Endothelial cell of umbilical vein (primary cell): ENCODE measurements at regions not wholly inside any gene's neighbourhood (a gene's known extent, or its start where the extent isn't known, plus 50 kb on each side); places are given as distances from the start of the nearest gene placed in this dataset.

Source experiments
- BruUV-seq: library from RNA; stranded (reverse); fragments of 400-500 nt; replicated peaks from 2 replicates; lab custom pipeline; 2021; lab: Mats Ljungman, UMichigan
- CTCF ChIA-PET: fragments of 300-600, 350-600 bp; sonication (Branson Sonifier 250); formaldehyde crosslinking; loops from one replicate; lab custom pipeline; 2021; ENCODE audit warnings: antibody characterized with exemption, inconsistent platforms; lab: Charles Lee
- POLR2A ChIA-PET: fragments of 300-600, 350-600 bp; sonication (Branson Sonifier 250); formaldehyde crosslinking; loops from one replicate; lab custom pipeline; 2021; ENCODE audit warnings: antibody characterized with exemption, inconsistent platforms; lab: Charles Lee
- DNase-seq: peaks from one replicate; pipeline ENCODE4 v3.0.0-alpha.2; 2011; ENCODE audit warnings: low read depth, low spot score
- FAIRE-seq: peaks from 2 replicates; lab custom pipeline; 2011; peaks lifted over from hg19 to GRCh38; lab: Jason Lieb, UNC
- H2AFZ ChIP-seq: 2 replicates; pipeline ENCODE4 v1.6.0; 2012; ENCODE audit warnings: low read depth, low read length, control low read depth, inconsistent platforms
- H3K27ac ChIP-seq: 2 replicates; pipeline ENCODE4 v1.5.1; 2011; ENCODE audit warnings: low read depth, mild to moderate bottlenecking, control low read depth, low read length, moderate library complexity; ENCODE audit not compliant: insufficient read depth
- H3K27me3 ChIP-seq, 2 experiments: 2 replicates each; pipeline versions ENCODE4 v1.6.0 to v1.6.1; 2011; ENCODE audit warnings: low read length in 2 of 2, mixed read lengths in 1 of 2; ENCODE audit not compliant: control insufficient read depth in 2 of 2, insufficient read depth in 2 of 2
- H3K36me3 ChIP-seq, 2 experiments: 2 replicates in 1 of 2; 3 replicates in 1 of 2; pipeline ENCODE4 v1.5.1; 2011; ENCODE audit warnings: low read length in 2 of 2, mild to moderate bottlenecking in 1 of 2, moderate library complexity in 1 of 2; ENCODE audit not compliant: control insufficient read depth in 2 of 2, insufficient read depth in 2 of 2; ENCODE audit errors: extremely low read depth in 1 of 2
- H3K4me1 ChIP-seq: 3 replicates; pipeline ENCODE4 v1.5.1; 2011; ENCODE audit warnings: mild to moderate bottlenecking, low read length; ENCODE audit not compliant: control insufficient read depth, insufficient read depth; ENCODE audit errors: extremely low read depth
- H3K4me2 ChIP-seq: 2 replicates; pipeline ENCODE4 v1.6.1; 2011; ENCODE audit warnings: low read length, control low read depth, mixed read lengths; ENCODE audit not compliant: insufficient read depth
- H3K4me3 ChIP-seq, 3 experiments: fragments of 200-600 bp in 1 of 3; sonication (generic), shearing (Covaris generic) in 1 of 3; replicated peaks in 1 of 3; 2 replicates each; pipeline ENCODE4 v1.5.1; 2011 to 2016; ENCODE audit warnings: control low read depth in 3 of 3, low read length in 3 of 3, mild to moderate bottlenecking in 2 of 3, inconsistent platforms in 1 of 3, low read depth in 1 of 3, moderate library complexity in 1 of 3; ENCODE audit not compliant: insufficient read depth in 1 of 3
- H3K79me2 ChIP-seq: 2 replicates; pipeline ENCODE4 v1.6.0; 2012; ENCODE audit warnings: low read length, inconsistent platforms; ENCODE audit not compliant: control insufficient read depth, insufficient read depth
- H3K9ac ChIP-seq: replicated peaks from 2 replicates; pipeline ENCODE3; 2011; ENCODE audit warnings: low read length, control low read depth; ENCODE audit not compliant: insufficient read depth; ENCODE audit errors: extremely low read depth
- H3K9me1 ChIP-seq: replicated peaks from 3 replicates; pipeline ENCODE4 v1.6.0; 2011; ENCODE audit warnings: mild to moderate bottlenecking, low read length; ENCODE audit not compliant: control insufficient read depth, insufficient read depth; ENCODE audit errors: extremely low read depth
- H3K9me3 ChIP-seq: replicated peaks from 2 replicates; pipeline ENCODE4 v1.5.1; 2012; ENCODE audit warnings: low read length, inconsistent platforms; ENCODE audit not compliant: control insufficient read depth, insufficient read depth
- H4K20me1 ChIP-seq: replicated peaks from 2 replicates; pipeline ENCODE3; 2011; ENCODE audit warnings: mild to moderate bottlenecking, low read length; ENCODE audit not compliant: control insufficient read depth, insufficient read depth; ENCODE audit errors: extremely low read depth
- CTCF ChIP-seq, 2 donors: IDR thresholded peaks; 1 replicate in 1 of 2; 2 replicates in 1 of 2; pipeline ENCODE4 v1.5.1; 2011; ENCODE audit warnings: low read length in 2 of 2, mild to moderate bottlenecking in 2 of 2, moderate library complexity in 2 of 2, control low read depth in 1 of 2, inconsistent platforms in 1 of 2, low read depth in 1 of 2; ENCODE audit not compliant: insufficient read depth in 1 of 2; ENCODE audit errors: extremely low read depth in 1 of 2
- EZH2 ChIP-seq: IDR thresholded peaks from 2 replicates; pipeline ENCODE4 v1.6.1; 2012; ENCODE audit warnings: borderline replicate concordance, low read depth, mild to moderate bottlenecking, moderate library complexity, low read length, inconsistent platforms; ENCODE audit not compliant: severe bottlenecking
- FOS ChIP-seq: IDR thresholded peaks from 2 replicates; pipeline ENCODE4 v1.6.1; 2011; ENCODE audit warnings: mild to moderate bottlenecking, low read length, moderate library complexity, borderline replicate concordance; ENCODE audit not compliant: insufficient read depth
- GATA2 ChIP-seq: IDR thresholded peaks from 2 replicates; pipeline ENCODE4 v1.7.0; 2011; ENCODE audit warnings: low read depth, mild to moderate bottlenecking, moderate library complexity, mixed read lengths, low read length; ENCODE audit not compliant: insufficient read length, insufficient read depth
- JUN ChIP-seq: IDR thresholded peaks from 2 replicates; pipeline ENCODE4 v1.6.1; 2011; ENCODE audit warnings: borderline replicate concordance, low read depth; ENCODE audit not compliant: insufficient read length, insufficient read depth
- MAX ChIP-seq: IDR thresholded peaks from 2 replicates; pipeline ENCODE4 v1.6.1; 2011; ENCODE audit not compliant: insufficient read depth, insufficient read length
- MYC ChIP-seq: IDR thresholded peaks from one replicate; pipeline ENCODE4 v1.6.1; 2011; ENCODE audit warnings: mild to moderate bottlenecking, low read depth, low read length
- POLR2A ChIP-seq: IDR thresholded peaks from 2 replicates; pipeline ENCODE4 v1.6.1; 2012; ENCODE audit warnings: low read depth, mild to moderate bottlenecking, control low read depth, low read length
- POLR2AphosphoS5 ChIP-seq: IDR thresholded peaks from 2 replicates; pipeline ENCODE4 v1.6.1; 2012; ENCODE audit warnings: low read depth, mild to moderate bottlenecking, control low read depth, low read length, moderate library complexity; ENCODE audit not compliant: insufficient read depth
- dilution Hi-C: fragments of 300-500 bp; cut with MboI; formaldehyde crosslinking; loops from one replicate; pipeline ENCODE4 v1.15.0; 2019; ENCODE audit warnings: low sequenced_read_pairs; ENCODE audit not compliant: extremely low pct_ligation_motif_present
- intact Hi-C: fragments of 100-400 bp; cut with micrococcal nuclease; formaldehyde crosslinking; loops from one replicate; pipeline ENCODE4 v1.10.0; 2022

- CTCF ChIA-PET = no interaction called here
- no peaks in the 10 kb centered on the region for H3K9me3 ChIP-seq
- DNase-seq = peak; percentile 21
- no peaks in the 10 kb centered on the region for H3K27me3 ChIP-seq
- no peak overlapping the region for H3K9ac ChIP-seq
- no peak for FAIRE-seq
- no peak overlapping the region for H3K27ac ChIP-seq
- no peaks in the 10 kb centered on the region for H3K9me1 ChIP-seq
- peak overlapping the region; percentile 66 for H2AFZ ChIP-seq
- no peaks in the 10 kb centered on the region for H3K36me3 ChIP-seq
- H3K79me2 ChIP-seq = no peaks in the 10 kb centered on the region
- intact Hi-C loops = no loop called here
- TF ChIP-seq EZH2 = no peak
- no peak for TF ChIP-seq POLR2AphosphoS5
- no peak for TF ChIP-seq CTCF (IDR thresholded peaks at IDR 0.05; ENCODE audit: extremely low read depth in 1 of 2, insufficient read depth in 1 of 2, low read depth in 1 of 2, low read length in 2 of 2)
- TF ChIP-seq GATA2 = no peak
- no peak for TF ChIP-seq JUN
- TF ChIP-seq MYC = no peak
- TF ChIP-seq FOS = no peak
- no peak for TF ChIP-seq MAX
- TF ChIP-seq POLR2A = no peak
- POLR2A ChIA-PET = no interaction called here
- H3K4me1 ChIP-seq = peaks cover 12% of the 10 kb centered on the region
- dilution Hi-C loops = no loop called here
- BruUV-seq = no TSS peak
- H3K4me3 ChIP-seq = no peak overlapping the region
- H4K20me1 ChIP-seq = no peaks in the 10 kb centered on the region
- H3K4me2 ChIP-seq = no peak overlapping the region
Observed at GRCh38 chr13:59274958-59275727, 888.6 kb downstream of the DIAPH3 start.
